ENCODE measurements at regions not wholly inside any gene's neighbourhood (a gene's known extent, or its start where the extent isn't known, plus 50 kb on each side); places are given as distances from the start of the nearest gene placed in this dataset.

DNA sequence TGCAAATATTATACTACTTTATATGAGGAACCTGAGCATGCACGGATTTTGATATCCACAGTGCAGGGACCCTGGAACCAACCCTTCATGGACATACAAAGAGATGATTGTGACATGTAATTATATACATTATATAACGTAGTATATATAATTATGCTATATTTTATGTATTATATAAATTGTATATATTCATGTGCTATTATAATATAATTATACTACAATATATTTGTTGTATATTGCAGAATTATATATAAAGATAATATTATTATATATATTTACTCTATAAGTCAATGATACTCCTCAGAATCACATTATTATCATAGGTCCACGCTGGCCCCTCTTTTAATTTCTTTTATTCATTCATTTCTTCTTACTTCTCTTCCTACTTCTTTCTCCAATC, 70.9 kb downstream of the TNFSF18 start:
- intact Hi-C loops (cut with DNase I): no loop called here
- TF ChIP-seq, protein P1, sequence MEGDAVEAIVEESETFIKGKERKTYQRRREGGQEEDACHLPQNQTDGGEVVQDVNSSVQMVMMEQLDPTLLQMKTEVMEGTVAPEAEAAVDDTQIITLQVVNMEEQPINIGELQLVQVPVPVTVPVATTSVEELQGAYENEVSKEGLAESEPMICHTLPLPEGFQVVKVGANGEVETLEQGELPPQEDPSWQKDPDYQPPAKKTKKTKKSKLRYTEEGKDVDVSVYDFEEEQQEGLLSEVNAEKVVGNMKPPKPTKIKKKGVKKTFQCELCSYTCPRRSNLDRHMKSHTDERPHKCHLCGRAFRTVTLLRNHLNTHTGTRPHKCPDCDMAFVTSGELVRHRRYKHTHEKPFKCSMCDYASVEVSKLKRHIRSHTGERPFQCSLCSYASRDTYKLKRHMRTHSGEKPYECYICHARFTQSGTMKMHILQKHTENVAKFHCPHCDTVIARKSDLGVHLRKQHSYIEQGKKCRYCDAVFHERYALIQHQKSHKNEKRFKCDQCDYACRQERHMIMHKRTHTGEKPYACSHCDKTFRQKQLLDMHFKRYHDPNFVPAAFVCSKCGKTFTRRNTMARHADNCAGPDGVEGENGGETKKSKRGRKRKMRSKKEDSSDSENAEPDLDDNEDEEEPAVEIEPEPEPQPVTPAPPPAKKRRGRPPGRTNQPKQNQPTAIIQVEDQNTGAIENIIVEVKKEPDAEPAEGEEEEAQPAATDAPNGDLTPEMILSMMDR (IDR thresholded peaks at IDR 0.05): no peak
- no peak for TF ChIP-seq POLR2A (IDR thresholded peaks at IDR 0.05)
- 59 to 85% (median 66%) methylated on average over 3 of the region's 3 CpGs for WGBS, 4 donors
- Histone ChIP-seq H3K4me1 (replicated peaks in 1 of 2) (peaks cover 0 to 5% of the 10 kb centered on the region in 2 donors), H3K27ac (no peak overlapping the region), H3K27me3 (no peaks in the 10 kb centered on the region), H3K36me3 (replicated peaks in 1 of 2) (no peaks in the 10 kb centered on the region), H3K4me3 (no peak overlapping the region), H3K9me3 (replicated peaks in 1 of 3) (no peaks in the 10 kb centered on the region)
- no peak for DNase-seq

DNA sequence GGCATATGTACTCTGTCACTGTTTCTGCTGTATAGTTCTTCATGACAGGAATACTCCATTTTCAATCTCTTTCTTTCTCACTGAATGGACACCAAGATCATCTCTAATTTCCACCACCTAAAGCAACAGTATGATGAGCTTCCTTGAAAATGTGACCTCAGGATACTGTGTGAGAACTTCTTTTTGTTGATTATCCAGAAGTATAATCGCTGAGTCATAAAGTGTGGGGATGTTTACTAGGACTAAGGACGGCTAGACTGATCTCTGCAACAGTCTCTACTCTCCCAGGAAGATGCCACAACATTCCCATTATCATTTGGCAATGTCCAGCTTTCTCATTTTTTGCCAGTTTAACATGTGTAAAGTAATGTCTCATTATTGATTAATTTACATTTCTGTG, 70.3 kb downstream of the TNFSF18 start:
- no peaks in the 10 kb centered on the region for H3K9me3 ChIP-seq (replicated peaks in 1 of 3)
- H3K4me3 ChIP-seq: no peak overlapping the region
- H3K27ac ChIP-seq: no peak overlapping the region
- no peaks in the 10 kb centered on the region for H3K36me3 ChIP-seq (replicated peaks in 1 of 2)
- peaks cover 0 to 5% of the 10 kb centered on the region in 2 donors for H3K4me1 ChIP-seq (replicated peaks in 1 of 2)
- TF ChIP-seq, protein P1 (IDR thresholded peaks at IDR 0.05): no peak
- no peak for TF ChIP-seq POLR2A (IDR thresholded peaks at IDR 0.05)
- H3K27me3 ChIP-seq: no peaks in the 10 kb centered on the region
- DNase-seq: no peak
- WGBS, 4 donors: 58 to 76% (median 67%) methylated on average over 2 of the region's 2 CpGs
- intact Hi-C loops (cut with DNase I): no loop called here

DNA sequence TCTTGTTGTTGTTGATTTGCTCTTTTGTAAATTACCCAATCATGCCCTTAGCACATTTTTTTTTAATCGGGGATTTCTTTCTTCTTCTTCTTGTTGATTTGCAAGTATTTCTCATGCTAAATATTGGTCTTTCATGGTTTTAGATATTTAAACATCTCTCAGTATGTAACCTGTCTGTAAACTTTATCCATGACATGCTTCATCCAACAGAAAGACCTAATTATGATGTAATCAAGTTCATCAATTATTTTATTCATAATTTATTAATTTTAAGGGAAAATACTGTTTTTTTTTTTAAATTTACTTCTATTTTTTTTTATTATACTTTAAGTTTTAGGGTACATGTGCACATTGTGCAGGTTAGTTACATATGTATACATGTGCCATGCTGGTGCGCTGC, 69.8 kb downstream of the TNFSF18 start:
- H3K36me3 ChIP-seq (replicated peaks in 1 of 2): no peaks in the 10 kb centered on the region
- no peaks in the 10 kb centered on the region for H3K27me3 ChIP-seq
- no peaks in the 10 kb centered on the region for H3K9me3 ChIP-seq (replicated peaks in 1 of 3)
- WGBS, 4 donors: 72 to 87% (median 83%) methylated on average over 1 to 2 of the region's 2 CpGs
- H3K4me3 ChIP-seq: no peak overlapping the region
- intact Hi-C loops (cut with DNase I): no loop called here
- no peak for TF ChIP-seq POLR2A (IDR thresholded peaks at IDR 0.05)
- TF ChIP-seq, protein P1 (IDR thresholded peaks at IDR 0.05): no peak
- peaks cover 0 to 4% of the 10 kb centered on the region in 2 donors for H3K4me1 ChIP-seq (replicated peaks in 1 of 2)
- H3K27ac ChIP-seq: no peak overlapping the region
- no peak for DNase-seq

Data from adrenal gland (tissue), 9 donors.